Gastroesophageal sphincter (tissue), 4 donors: ENCODE measurements at regions not wholly inside any gene's neighbourhood (a gene's known extent, or its start where the extent isn't known, plus 50 kb on each side); places are given as distances from the start of the nearest gene placed in this dataset.

Experiments
- ATAC-seq: fragments of 150-250 bp; one replicate; pipeline ENCODE4 v1.9.1; 2016; ENCODE audit warnings: mild to moderate bottlenecking, moderate library complexity
- H3K27ac ChIP-seq, 4 donors: fragments of 200-600 bp; sonication (generic) in 3 of 4; 1 replicate in 3 of 4; 2 replicates in 1 of 4; pipeline ENCODE4 v1.5.1; 2016 to 2019
- H3K27me3 ChIP-seq: fragments of 200-600 bp; sonication (generic); one replicate; pipeline ENCODE4 v1.5.1; 2019
- H3K36me3 ChIP-seq, 2 donors: fragments of 200-600 bp; sonication (generic); one replicate each; pipeline ENCODE4 v1.5.1; 2019; ENCODE audit warnings: control low read depth in 1 of 2
- H3K4me1 ChIP-seq, 3 donors: fragments of 200-600 bp; sonication (generic); 1 replicate in 2 of 3; 2 replicates in 1 of 3; pipeline ENCODE4 v1.5.1; 2016 to 2019; ENCODE audit warnings: control low read depth in 2 of 3
- H3K4me3 ChIP-seq, 2 donors: fragments of 200-600 bp; sonication (generic); one replicate each; pipeline ENCODE4 v1.5.1; 2019; ENCODE audit warnings: mild to moderate bottlenecking in 1 of 2, moderate library complexity in 1 of 2
- H3K9me3 ChIP-seq, 3 donors: fragments of 200-600 bp; sonication (generic); one replicate each; pipeline ENCODE4 v1.5.1; 2017 to 2019; ENCODE audit warnings: control low read depth in 2 of 3
- CTCF ChIP-seq, 4 experiments: fragments of 200-600 bp in 2 of 4; fragments of 450-650 bp in 2 of 4; sonication (generic) in 1 of 4; IDR thresholded peaks; one replicate each; pipeline ENCODE4 v1.5.1; 2017 to 2019; ENCODE audit warnings: antibody characterized with exemption in 4 of 4, mild to moderate bottlenecking in 2 of 4, moderate library complexity in 2 of 4
- EP300 ChIP-seq: sonication (generic); formaldehyde crosslinking; IDR thresholded peaks from one replicate; pipeline ENCODE4 v1.6.1; 2017; ENCODE audit warnings: antibody characterized with exemption, mild to moderate bottlenecking
- POLR2A ChIP-seq, 2 donors: fragments of 450-650 bp; IDR thresholded peaks; one replicate each; pipeline ENCODE4 v1.6.1; 2017; ENCODE audit warnings: antibody characterized with exemption in 2 of 2, mild to moderate bottlenecking in 2 of 2, moderate library complexity in 1 of 2
- POLR2AphosphoS5 ChIP-seq: sonication (generic); formaldehyde crosslinking; IDR thresholded peaks from one replicate; pipeline ENCODE4 v1.6.1; 2017; ENCODE audit warnings: antibody characterized with exemption
- WGBS, 2 donors: methylation state at CpG; one replicate each; pipeline ENCODE4 v1.1.5; 2018; ENCODE audit warnings: low coverage in 1 of 2; 5-methylcytosine and 5-hydroxymethylcytosine counted together

- 32 to 48% methylated on average over 3 to 8 of the region's 10 CpGs for WGBS, 2 donors
- Histone ChIP-seq H3K27me3 (no peaks in the 10 kb centered on the region), H3K36me3 (no peaks in the 10 kb centered on the region), H3K27ac (peak overlapping the region in 1 of 4 donors; percentile 12), H3K4me1 (peaks cover 0 to 18% (median 3%) of the 10 kb centered on the region in 3 donors), H3K4me3 (peak overlapping the region in 1 of 2 donors; percentile 21), H3K9me3 (no peaks in the 10 kb centered on the region)
- TF ChIP-seq POLR2A (IDR thresholded peaks at IDR 0.05) (no peak), CTCF (IDR thresholded peaks at IDR 0.05) (no peak), EP300 (no peak), POLR2AphosphoS5 (no peak)
- no peak for ATAC-seq
These were observed 64.9 kb upstream of the SYT6 start for GRCh38 chr1:114218361-114219171.

- ATAC-seq, result no peak
- WGBS, 2 donors, result 66% methylated on average over 4 to 7 of the region's 11 CpGs
- no peaks in the 10 kb centered on the region for H3K9me3 ChIP-seq
These were observed 62.9 kb upstream of the SYT6 start for GRCh38 chr1:114216431-114217173.

GRCh38 chr1:114215436-114215835, 61.8 kb upstream of the SYT6 start:
- peaks cover 0 to 18% (median 3%) of the 10 kb centered on the region in 3 donors for H3K4me1 ChIP-seq
- TF ChIP-seq CTCF (IDR thresholded peaks at IDR 0.05) (no peak), POLR2AphosphoS5 (no peak), EP300 (no peak), POLR2A (IDR thresholded peaks at IDR 0.05) (no peak)
- no peaks in the 10 kb centered on the region for H3K36me3 ChIP-seq
- H3K4me3 ChIP-seq, result no peak overlapping the region
- no peak for ATAC-seq
- H3K27me3 ChIP-seq, result no peaks in the 10 kb centered on the region
- 76% methylated on average over 4 of the region's 4 CpGs for WGBS, 2 donors
- H3K27ac ChIP-seq, result no peak overlapping the region
- no peaks in the 10 kb centered on the region for H3K9me3 ChIP-seq

More at GRCh38 chr1:114216431-114217173, 62.9 kb upstream of the SYT6 start:
- no peak overlapping the region for H3K27ac ChIP-seq
- no peak overlapping the region for H3K4me3 ChIP-seq
- TF ChIP-seq CTCF (IDR thresholded peaks at IDR 0.05) (no peak), EP300 (no peak), POLR2A (IDR thresholded peaks at IDR 0.05) (no peak), POLR2AphosphoS5 (no peak)
- H3K27me3 ChIP-seq, result no peaks in the 10 kb centered on the region
- peaks cover 0 to 18% (median 3%) of the 10 kb centered on the region in 3 donors for H3K4me1 ChIP-seq
- no peaks in the 10 kb centered on the region for H3K36me3 ChIP-seq

- no peak for TF ChIP-seq POLR2AphosphoS5
- TF ChIP-seq EP300, result no peak
- no peak for TF ChIP-seq CTCF (IDR thresholded peaks at IDR 0.05)
- TF ChIP-seq POLR2A (IDR thresholded peaks at IDR 0.05), result no peak
- Histone ChIP-seq H3K4me1 (peaks cover 0 to 9% (median 0%) of the 10 kb centered on the region in 3 donors), H3K36me3 (no peaks in the 10 kb centered on the region), H3K27ac (no peak overlapping the region), H3K27me3 (peaks cover 6% of the 10 kb centered on the region), H3K4me3 (no peak overlapping the region), H3K9me3 (no peaks in the 10 kb centered on the region)
- ATAC-seq, result no peak
- 100% methylated on average over 1 of the region's 1 CpG; no CpG with 5 or more reads in 1 of the 2 donors for WGBS, 2 donors
These were observed 60.3 kb upstream of the SYT6 start for GRCh38 chr1:114214016-114214415.
